Endothelial cell of umbilical vein (primary cell): ENCODE measurements at regions not wholly inside any gene's neighbourhood (a gene's known extent, or its start where the extent isn't known, plus 50 kb on each side); places are given as distances from the start of the nearest gene placed in this dataset.

Experiments used
- EZH2 ChIP-seq: IDR thresholded peaks from 2 replicates; pipeline ENCODE4 v1.6.1; 2012; ENCODE audit warnings: borderline replicate concordance, low read depth, mild to moderate bottlenecking, moderate library complexity, low read length, inconsistent platforms; ENCODE audit not compliant: severe bottlenecking
- FOS ChIP-seq: IDR thresholded peaks from 2 replicates; pipeline ENCODE4 v1.6.1; 2011; ENCODE audit warnings: mild to moderate bottlenecking, low read length, moderate library complexity, borderline replicate concordance; ENCODE audit not compliant: insufficient read depth
- GATA2 ChIP-seq: IDR thresholded peaks from 2 replicates; pipeline ENCODE4 v1.7.0; 2011; ENCODE audit warnings: low read depth, mild to moderate bottlenecking, moderate library complexity, mixed read lengths, low read length; ENCODE audit not compliant: insufficient read length, insufficient read depth
- JUN ChIP-seq: IDR thresholded peaks from 2 replicates; pipeline ENCODE4 v1.6.1; 2011; ENCODE audit warnings: borderline replicate concordance, low read depth; ENCODE audit not compliant: insufficient read length, insufficient read depth
- MYC ChIP-seq: IDR thresholded peaks from one replicate; pipeline ENCODE4 v1.6.1; 2011; ENCODE audit warnings: mild to moderate bottlenecking, low read depth, low read length
- POLR2A ChIP-seq: IDR thresholded peaks from 2 replicates; pipeline ENCODE4 v1.6.1; 2012; ENCODE audit warnings: low read depth, mild to moderate bottlenecking, control low read depth, low read length
- POLR2AphosphoS5 ChIP-seq: IDR thresholded peaks from 2 replicates; pipeline ENCODE4 v1.6.1; 2012; ENCODE audit warnings: low read depth, mild to moderate bottlenecking, control low read depth, low read length, moderate library complexity; ENCODE audit not compliant: insufficient read depth
- TF ChIP-seq, protein P1 (sequence below), 2 donors: IDR thresholded peaks; 1 replicate in 1 of 2; 2 replicates in 1 of 2; pipeline ENCODE4 v1.5.1; 2011; ENCODE audit warnings: low read length in 2 of 2, mild to moderate bottlenecking in 2 of 2, moderate library complexity in 2 of 2, control low read depth in 1 of 2, inconsistent platforms in 1 of 2, low read depth in 1 of 2; ENCODE audit not compliant: insufficient read depth in 1 of 2; ENCODE audit errors: extremely low read depth in 1 of 2
- TF ChIP-seq, protein P2 (sequence below): IDR thresholded peaks from 2 replicates; pipeline ENCODE4 v1.6.1; 2011; ENCODE audit not compliant: insufficient read depth, insufficient read length

DNA sequence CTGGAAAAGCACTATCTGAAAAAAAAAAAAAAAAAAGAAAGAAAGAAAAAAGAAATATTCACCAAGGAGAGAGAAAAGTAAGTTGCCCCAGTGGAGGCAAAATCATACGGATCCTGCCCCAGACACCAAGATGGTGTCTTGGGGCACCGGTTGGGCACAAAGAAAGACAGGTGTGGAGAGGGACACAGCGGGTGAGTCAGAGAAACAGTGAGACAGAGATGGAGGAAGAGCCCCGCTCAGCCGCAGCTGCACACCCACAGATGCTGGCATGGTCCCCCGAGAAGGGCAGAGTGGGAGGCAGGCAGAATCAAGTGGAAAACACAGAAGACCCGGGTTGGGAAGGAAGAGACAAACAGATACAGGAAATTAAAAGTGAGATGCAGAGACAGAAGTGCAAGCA lies 129.7 kb upstream of the SMAD3 start:
- TF ChIP-seq POLR2A (no peak), POLR2AphosphoS5 (no peak), EZH2 (no peak), GATA2 (no peak), JUN (no peak), MYC (no peak), FOS (no peak)
- TF ChIP-seq, protein P1, sequence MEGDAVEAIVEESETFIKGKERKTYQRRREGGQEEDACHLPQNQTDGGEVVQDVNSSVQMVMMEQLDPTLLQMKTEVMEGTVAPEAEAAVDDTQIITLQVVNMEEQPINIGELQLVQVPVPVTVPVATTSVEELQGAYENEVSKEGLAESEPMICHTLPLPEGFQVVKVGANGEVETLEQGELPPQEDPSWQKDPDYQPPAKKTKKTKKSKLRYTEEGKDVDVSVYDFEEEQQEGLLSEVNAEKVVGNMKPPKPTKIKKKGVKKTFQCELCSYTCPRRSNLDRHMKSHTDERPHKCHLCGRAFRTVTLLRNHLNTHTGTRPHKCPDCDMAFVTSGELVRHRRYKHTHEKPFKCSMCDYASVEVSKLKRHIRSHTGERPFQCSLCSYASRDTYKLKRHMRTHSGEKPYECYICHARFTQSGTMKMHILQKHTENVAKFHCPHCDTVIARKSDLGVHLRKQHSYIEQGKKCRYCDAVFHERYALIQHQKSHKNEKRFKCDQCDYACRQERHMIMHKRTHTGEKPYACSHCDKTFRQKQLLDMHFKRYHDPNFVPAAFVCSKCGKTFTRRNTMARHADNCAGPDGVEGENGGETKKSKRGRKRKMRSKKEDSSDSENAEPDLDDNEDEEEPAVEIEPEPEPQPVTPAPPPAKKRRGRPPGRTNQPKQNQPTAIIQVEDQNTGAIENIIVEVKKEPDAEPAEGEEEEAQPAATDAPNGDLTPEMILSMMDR (IDR thresholded peaks at IDR 0.05; ENCODE audit: extremely low read depth in 1 of 2, insufficient read depth in 1 of 2, low read depth in 1 of 2, low read length in 2 of 2): no peak
- TF ChIP-seq, protein P2, sequence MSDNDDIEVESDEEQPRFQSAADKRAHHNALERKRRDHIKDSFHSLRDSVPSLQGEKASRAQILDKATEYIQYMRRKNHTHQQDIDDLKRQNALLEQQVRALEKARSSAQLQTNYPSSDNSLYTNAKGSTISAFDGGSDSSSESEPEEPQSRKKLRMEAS: no peak
